ENCODE measurements at regions not wholly inside any gene's neighbourhood (a gene's known extent, or its start where the extent isn't known, plus 50 kb on each side); places are given as distances from the start of the nearest gene placed in this dataset.

DNA sequence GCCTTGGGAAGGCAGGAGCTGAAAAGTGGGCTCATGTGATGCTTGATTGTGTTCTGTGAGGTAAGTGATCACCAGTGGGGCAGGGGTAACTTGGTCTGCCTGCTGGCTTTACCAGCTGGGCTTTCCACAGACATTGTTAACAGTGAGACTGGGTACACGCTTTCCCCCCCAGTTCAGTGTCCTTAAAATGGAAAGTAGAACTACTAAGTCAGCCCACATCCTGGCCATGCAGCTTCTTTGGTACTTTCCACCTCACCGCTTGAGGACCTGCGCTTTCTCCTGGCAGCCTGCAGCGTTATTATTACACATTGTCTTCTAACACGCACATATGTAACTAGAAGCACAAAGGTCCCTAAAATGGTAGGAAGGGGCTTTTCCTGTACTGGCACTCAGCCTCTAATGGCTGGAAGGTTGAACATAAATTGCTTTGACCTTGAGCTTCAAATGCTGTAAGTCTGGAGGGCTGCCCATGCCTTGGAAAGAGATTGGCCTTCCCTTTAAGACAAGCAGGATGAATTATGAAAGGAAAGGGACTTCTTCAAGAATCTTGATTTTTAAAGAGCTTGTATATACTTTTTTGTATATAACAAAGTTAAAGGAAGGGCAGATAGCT is 216.1 kb upstream of the ROPN1 start:
- Histone ChIP-seq H3K36me3 (no peaks in the 10 kb centered on the region), H3K4me3 (no peak overlapping the region), H3K27me3 (no peaks in the 10 kb centered on the region), H3K9me3 (no peaks in the 10 kb centered on the region), H3K27ac (no peak overlapping the region), H3K4me1 (no peaks in the 10 kb centered on the region)
- DNase-seq: no peak
- TF ChIP-seq, protein P1, sequence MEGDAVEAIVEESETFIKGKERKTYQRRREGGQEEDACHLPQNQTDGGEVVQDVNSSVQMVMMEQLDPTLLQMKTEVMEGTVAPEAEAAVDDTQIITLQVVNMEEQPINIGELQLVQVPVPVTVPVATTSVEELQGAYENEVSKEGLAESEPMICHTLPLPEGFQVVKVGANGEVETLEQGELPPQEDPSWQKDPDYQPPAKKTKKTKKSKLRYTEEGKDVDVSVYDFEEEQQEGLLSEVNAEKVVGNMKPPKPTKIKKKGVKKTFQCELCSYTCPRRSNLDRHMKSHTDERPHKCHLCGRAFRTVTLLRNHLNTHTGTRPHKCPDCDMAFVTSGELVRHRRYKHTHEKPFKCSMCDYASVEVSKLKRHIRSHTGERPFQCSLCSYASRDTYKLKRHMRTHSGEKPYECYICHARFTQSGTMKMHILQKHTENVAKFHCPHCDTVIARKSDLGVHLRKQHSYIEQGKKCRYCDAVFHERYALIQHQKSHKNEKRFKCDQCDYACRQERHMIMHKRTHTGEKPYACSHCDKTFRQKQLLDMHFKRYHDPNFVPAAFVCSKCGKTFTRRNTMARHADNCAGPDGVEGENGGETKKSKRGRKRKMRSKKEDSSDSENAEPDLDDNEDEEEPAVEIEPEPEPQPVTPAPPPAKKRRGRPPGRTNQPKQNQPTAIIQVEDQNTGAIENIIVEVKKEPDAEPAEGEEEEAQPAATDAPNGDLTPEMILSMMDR (IDR thresholded peaks at IDR 0.05): no peak
- TF ChIP-seq POLR2A (IDR thresholded peaks at IDR 0.05): no peak

DNA sequence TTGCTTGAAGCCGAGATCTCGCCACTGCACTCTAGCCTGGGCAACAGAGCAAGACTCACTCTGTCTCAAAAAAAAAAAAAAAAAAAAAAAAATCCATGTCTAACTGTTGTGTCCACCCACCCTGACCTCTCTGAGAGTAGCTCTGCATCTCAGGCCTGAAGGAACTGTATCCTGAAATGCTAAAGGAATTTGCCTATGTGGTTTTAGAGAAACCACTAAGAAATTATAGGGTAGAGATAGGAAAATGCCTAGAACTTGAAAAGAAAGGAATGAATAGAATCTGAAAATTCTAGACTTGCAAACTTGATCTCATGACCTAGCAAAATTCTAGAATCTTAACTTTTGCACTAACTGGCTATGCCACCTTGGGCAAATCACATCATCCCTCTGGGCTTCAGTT is 217.5 kb upstream of the ROPN1 start:
- Histone ChIP-seq H3K9me3 (no peaks in the 10 kb centered on the region), H3K27me3 (no peaks in the 10 kb centered on the region), H3K4me3 (no peak overlapping the region), H3K27ac (no peak overlapping the region), H3K36me3 (no peaks in the 10 kb centered on the region), H3K4me1 (no peaks in the 10 kb centered on the region)
- TF ChIP-seq POLR2A (IDR thresholded peaks at IDR 0.05): no peak
- TF ChIP-seq, protein P1 (IDR thresholded peaks at IDR 0.05): no peak
- no peak for DNase-seq

DNA sequence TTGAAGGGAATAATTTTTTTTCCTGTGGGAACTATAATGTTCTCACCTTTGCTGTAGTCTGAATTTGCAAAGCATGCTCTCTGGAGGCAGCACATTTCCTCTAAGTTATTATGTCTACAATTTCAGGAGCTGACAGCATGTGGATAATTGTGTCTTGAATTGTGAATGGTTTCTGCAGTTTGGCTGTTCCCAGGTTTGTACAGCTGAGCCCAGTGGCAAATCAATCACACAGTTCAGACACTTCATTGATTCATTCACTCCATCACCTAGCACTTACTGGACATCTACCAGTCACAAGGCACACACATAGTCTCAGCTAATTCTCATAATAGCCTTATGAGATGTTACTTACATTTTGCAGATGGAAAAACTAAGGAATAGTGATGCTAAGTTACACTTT is 219.0 kb upstream of the ROPN1 start:
- H3K9me3 ChIP-seq: no peaks in the 10 kb centered on the region
- no peak overlapping the region for H3K27ac ChIP-seq
- H3K27me3 ChIP-seq: no peaks in the 10 kb centered on the region
- no peaks in the 10 kb centered on the region for H3K4me1 ChIP-seq
- no peak for DNase-seq
- H3K4me3 ChIP-seq: no peak overlapping the region
- TF ChIP-seq, protein P1 (IDR thresholded peaks at IDR 0.05): no peak
- no peak for TF ChIP-seq POLR2A (IDR thresholded peaks at IDR 0.05)
- no peaks in the 10 kb centered on the region for H3K36me3 ChIP-seq

DNA sequence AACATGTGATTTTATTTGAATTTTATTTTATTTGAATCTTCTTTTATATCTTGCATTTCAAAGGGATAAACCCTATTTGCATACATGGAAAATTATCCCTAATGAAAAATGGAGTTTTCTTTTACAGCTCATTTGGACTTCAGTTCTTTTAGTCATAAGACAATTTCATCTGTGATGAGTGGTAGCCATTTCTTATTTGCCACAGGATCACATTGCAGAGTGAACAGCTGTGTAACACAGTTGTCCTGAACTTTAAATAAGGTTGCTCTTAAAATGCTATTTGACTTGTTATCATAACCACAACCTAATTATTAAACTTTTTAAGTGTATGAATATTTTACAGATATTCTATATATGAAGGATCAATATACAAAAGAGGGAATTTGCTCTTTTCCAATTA is 221.7 kb upstream of the ROPN1 start:
- Histone ChIP-seq H3K36me3 (no peaks in the 10 kb centered on the region), H3K4me1 (no peaks in the 10 kb centered on the region), H3K4me3 (no peak overlapping the region), H3K27ac (no peak overlapping the region), H3K27me3 (no peaks in the 10 kb centered on the region), H3K9me3 (no peaks in the 10 kb centered on the region)
- no peak for DNase-seq
- TF ChIP-seq POLR2A (IDR thresholded peaks at IDR 0.05): no peak
- TF ChIP-seq, protein P1 (IDR thresholded peaks at IDR 0.05): no peak

DNA sequence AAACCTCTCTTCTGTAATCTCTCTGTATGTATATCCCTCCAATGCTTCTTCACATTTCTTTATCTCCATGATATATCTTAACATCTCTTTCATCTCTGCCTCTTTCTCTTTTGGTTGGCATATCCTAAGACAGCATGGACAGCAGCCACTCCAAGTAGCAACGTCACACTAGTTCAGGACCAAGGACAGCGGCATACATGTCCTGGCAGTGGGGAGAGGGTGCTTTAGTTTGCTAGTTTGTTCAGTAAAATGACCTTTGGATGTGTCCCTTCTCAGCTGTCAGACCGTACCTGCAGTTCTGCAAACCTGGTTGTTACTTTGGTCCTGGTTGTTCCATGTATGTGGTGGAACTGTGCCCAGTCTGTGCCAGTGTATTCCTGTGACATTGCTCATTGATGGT is 225.6 kb upstream of the ROPN1 start:
- Histone ChIP-seq H3K27ac (no peak overlapping the region), H3K27me3 (no peaks in the 10 kb centered on the region), H3K4me1 (no peaks in the 10 kb centered on the region), H3K4me3 (no peak overlapping the region), H3K36me3 (no peaks in the 10 kb centered on the region), H3K9me3 (no peaks in the 10 kb centered on the region)
- no peak for TF ChIP-seq POLR2A (IDR thresholded peaks at IDR 0.05)
- TF ChIP-seq, protein P1 (IDR thresholded peaks at IDR 0.05): no peak
- DNase-seq: peak in 1 of 3 donors; percentile 59

DNA sequence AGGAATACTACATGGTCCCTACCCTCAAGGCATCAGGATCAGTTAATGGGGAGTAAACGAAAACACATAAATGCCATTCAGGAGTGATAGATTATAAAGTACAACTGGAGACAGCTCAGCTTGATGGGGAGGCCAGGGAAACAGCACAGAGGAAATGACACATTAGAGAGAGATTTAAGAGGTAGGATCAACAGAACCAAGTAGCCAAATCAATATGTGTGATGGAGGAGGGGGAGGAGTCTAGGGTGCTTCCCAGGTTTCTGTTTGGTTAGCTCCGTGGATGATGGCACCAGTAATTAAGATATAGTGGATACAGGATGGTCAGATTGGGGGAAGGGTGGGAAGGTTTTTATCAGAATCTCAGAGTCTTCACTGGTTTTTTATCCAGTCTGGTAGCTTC is 229.5 kb upstream of the ROPN1 start:
- Histone ChIP-seq H3K36me3 (no peaks in the 10 kb centered on the region), H3K27me3 (no peaks in the 10 kb centered on the region), H3K4me1 (no peaks in the 10 kb centered on the region), H3K9me3 (no peaks in the 10 kb centered on the region), H3K4me3 (no peak overlapping the region), H3K27ac (no peak overlapping the region)
- no peak for TF ChIP-seq POLR2A (IDR thresholded peaks at IDR 0.05)
- TF ChIP-seq, protein P1 (IDR thresholded peaks at IDR 0.05): no peak
- DNase-seq: no peak

All from Peyer's patch (tissue), 4 donors.